ENCODE measurements at regions not wholly inside any gene's neighbourhood (a gene's known extent, or its start where the extent isn't known, plus 50 kb on each side); places are given as distances from the start of the nearest gene placed in this dataset.

DNA sequence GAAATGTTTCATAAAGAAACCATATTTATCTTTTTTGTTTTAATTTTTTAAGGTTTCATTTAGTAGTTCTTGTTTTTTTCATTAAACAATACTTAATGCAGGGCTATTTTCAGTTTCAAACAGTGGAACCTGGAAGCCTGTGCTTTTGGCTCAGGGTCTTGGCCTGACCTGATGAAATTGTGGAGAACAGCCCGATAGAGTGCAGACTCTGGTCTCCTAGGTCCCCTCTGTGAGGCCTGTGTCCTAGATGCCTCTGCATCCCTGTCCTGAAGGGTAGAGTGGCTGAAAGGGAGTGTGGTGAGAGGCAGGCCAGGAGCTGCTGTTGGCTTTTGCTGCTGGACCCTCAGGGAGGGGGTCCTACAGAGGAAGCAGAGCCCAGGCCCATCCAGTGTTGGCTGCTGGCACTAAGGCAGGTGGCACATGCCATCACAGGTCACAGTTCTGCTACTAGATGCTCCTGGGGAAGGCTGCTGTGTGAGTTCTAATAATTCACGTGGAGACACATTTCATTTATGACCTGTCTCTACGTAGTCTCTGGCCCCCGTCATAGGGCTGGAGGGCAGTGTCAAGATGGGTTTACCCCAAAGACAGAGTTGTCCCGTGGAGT lies 201.0 kb upstream of the COPS8 start (continued):
- TF ChIP-seq PHF8 (conservative IDR thresholded peaks at IDR 0.05; ENCODE audit: low read depth, low read length) (no peak), POU5F1 (IDR thresholded peaks at IDR 0.05; ENCODE audit: low read depth, low read length) (no peak), CEBPB (IDR thresholded peaks at IDR 0.05; ENCODE audit: low read depth, low read length) (no peak), CBX8 (IDR thresholded peaks at IDR 0.05; ENCODE audit: borderline replicate concordance, low read depth, low read length) (no peak)

All from H1 (cell line).